ENCODE measurements at regions not wholly inside any gene's neighbourhood (a gene's known extent, or its start where the extent isn't known, plus 50 kb on each side); places are given as distances from the start of the nearest gene placed in this dataset.

GRCh38 chr10:121154846-121155245 is 303.7 kb downstream of the WDR11 start:
- TF ChIP-seq SMC3 (conservative IDR thresholded peaks at IDR 0.05; ENCODE audit: poor library complexity) (no peak), RAD21 (conservative IDR thresholded peaks at IDR 0.05) (no peak), EZH2 (IDR thresholded peaks at IDR 0.05; ENCODE audit: borderline replicate concordance, insufficient read depth, low read length, poor library complexity, severe bottlenecking) (no peak), CTCF (IDR thresholded peaks at IDR 0.05; ENCODE audit: poor library complexity, severe bottlenecking) (no peak), POLR2AphosphoS5 (IDR thresholded peaks at IDR 0.05) (no peak), EP300 (conservative IDR thresholded peaks at IDR 0.05; ENCODE audit: poor library complexity, severe bottlenecking) (no peak), MXI1 (conservative IDR thresholded peaks at IDR 0.05; ENCODE audit: poor library complexity, severe bottlenecking) (no peak), TAF1 (IDR thresholded peaks at IDR 0.05; ENCODE audit: low read depth) (no peak)
- TF ChIP-seq, protein P1, sequence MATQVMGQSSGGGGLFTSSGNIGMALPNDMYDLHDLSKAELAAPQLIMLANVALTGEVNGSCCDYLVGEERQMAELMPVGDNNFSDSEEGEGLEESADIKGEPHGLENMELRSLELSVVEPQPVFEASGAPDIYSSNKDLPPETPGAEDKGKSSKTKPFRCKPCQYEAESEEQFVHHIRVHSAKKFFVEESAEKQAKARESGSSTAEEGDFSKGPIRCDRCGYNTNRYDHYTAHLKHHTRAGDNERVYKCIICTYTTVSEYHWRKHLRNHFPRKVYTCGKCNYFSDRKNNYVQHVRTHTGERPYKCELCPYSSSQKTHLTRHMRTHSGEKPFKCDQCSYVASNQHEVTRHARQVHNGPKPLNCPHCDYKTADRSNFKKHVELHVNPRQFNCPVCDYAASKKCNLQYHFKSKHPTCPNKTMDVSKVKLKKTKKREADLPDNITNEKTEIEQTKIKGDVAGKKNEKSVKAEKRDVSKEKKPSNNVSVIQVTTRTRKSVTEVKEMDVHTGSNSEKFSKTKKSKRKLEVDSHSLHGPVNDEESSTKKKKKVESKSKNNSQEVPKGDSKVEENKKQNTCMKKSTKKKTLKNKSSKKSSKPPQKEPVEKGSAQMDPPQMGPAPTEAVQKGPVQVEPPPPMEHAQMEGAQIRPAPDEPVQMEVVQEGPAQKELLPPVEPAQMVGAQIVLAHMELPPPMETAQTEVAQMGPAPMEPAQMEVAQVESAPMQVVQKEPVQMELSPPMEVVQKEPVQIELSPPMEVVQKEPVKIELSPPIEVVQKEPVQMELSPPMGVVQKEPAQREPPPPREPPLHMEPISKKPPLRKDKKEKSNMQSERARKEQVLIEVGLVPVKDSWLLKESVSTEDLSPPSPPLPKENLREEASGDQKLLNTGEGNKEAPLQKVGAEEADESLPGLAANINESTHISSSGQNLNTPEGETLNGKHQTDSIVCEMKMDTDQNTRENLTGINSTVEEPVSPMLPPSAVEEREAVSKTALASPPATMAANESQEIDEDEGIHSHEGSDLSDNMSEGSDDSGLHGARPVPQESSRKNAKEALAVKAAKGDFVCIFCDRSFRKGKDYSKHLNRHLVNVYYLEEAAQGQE (IDR thresholded peaks at IDR 0.05; ENCODE audit: borderline replicate concordance) = no peak
